Liver (tissue), 8 donors: ENCODE measurements at regions not wholly inside any gene's neighbourhood (a gene's known extent, or its start where the extent isn't known, plus 50 kb on each side); places are given as distances from the start of the nearest gene placed in this dataset.

Experiments used
- DNase-seq: peaks from one replicate; pipeline ENCODE4 v3.0.0-alpha.2; 2017; ENCODE audit warnings: low spot score
- H3K27ac ChIP-seq, 2 donors: one replicate each; pipeline ENCODE4 v1.7.0; 2013; ENCODE audit warnings: inconsistent platforms in 2 of 2, low read length in 2 of 2, control low read depth in 1 of 2, low read depth in 1 of 2, mild to moderate bottlenecking in 1 of 2
- H3K27me3 ChIP-seq, 4 donors: one replicate each; pipeline versions ENCODE4 v1.6.1 to v1.7.0; 2013; ENCODE audit warnings: low read length in 3 of 4, inconsistent platforms in 1 of 4, mild to moderate bottlenecking in 1 of 4, moderate library complexity in 1 of 4; ENCODE audit not compliant: control insufficient read depth in 4 of 4, insufficient read depth in 4 of 4
- H3K36me3 ChIP-seq, 4 donors: one replicate each; pipeline versions ENCODE4 v1.6.1 to v1.7.0; 2013; ENCODE audit warnings: low read length in 3 of 4, mild to moderate bottlenecking in 3 of 4, low read depth in 1 of 4, moderate library complexity in 1 of 4; ENCODE audit not compliant: control insufficient read depth in 4 of 4, insufficient read depth in 3 of 4
- H3K4me1 ChIP-seq, 4 donors: one replicate each; pipeline versions ENCODE4 v1.6.1 to v1.7.0; 2013; ENCODE audit warnings: low read length in 3 of 4, mild to moderate bottlenecking in 3 of 4, moderate library complexity in 1 of 4; ENCODE audit not compliant: control insufficient read depth in 4 of 4, insufficient read depth in 4 of 4
- H3K4me3 ChIP-seq, 3 donors: one replicate each; pipeline versions ENCODE4 v1.6.1 to v1.7.0; 2013; ENCODE audit warnings: low read length in 3 of 3, control low read depth in 1 of 3, low read depth in 1 of 3, mild to moderate bottlenecking in 1 of 3
- H3K9ac ChIP-seq, 2 donors: one replicate each; pipeline ENCODE4 v1.7.0; 2013; ENCODE audit warnings: low read length in 2 of 2, mild to moderate bottlenecking in 2 of 2, moderate library complexity in 2 of 2, control low read depth in 1 of 2, low read depth in 1 of 2
- H3K9me3 ChIP-seq, 4 donors: one replicate each; pipeline versions ENCODE4 v1.6.1 to v1.7.0; 2013; ENCODE audit warnings: low read length in 3 of 4; ENCODE audit not compliant: control insufficient read depth in 4 of 4
- EGR1 ChIP-seq, 2 donors: IDR thresholded peaks; 2 replicates each; pipeline ENCODE4 v1.6.1; 2016 to 2018; ENCODE audit warnings: antibody characterized with exemption in 2 of 2, low read depth in 2 of 2
- FOXA1 ChIP-seq: IDR thresholded peaks from 2 replicates; pipeline ENCODE4 v1.6.1; 2016; ENCODE audit warnings: antibody characterized with exemption
- FOXA2 ChIP-seq: IDR thresholded peaks from 2 replicates; pipeline ENCODE4 v1.6.1; 2016; ENCODE audit warnings: antibody characterized with exemption
- JUND ChIP-seq, 2 donors: IDR thresholded peaks; 2 replicates each; pipeline ENCODE4 v1.6.1; 2016; ENCODE audit warnings: antibody characterized with exemption in 2 of 2
- NR2F2 ChIP-seq: IDR thresholded peaks from 2 replicates; pipeline ENCODE4 v1.6.1; 2016; ENCODE audit warnings: antibody characterized with exemption
- RAD21 ChIP-seq, 2 donors: IDR thresholded peaks; 2 replicates each; pipeline ENCODE4 v1.6.1; 2016; ENCODE audit warnings: antibody characterized with exemption in 2 of 2, mild to moderate bottlenecking in 2 of 2
- RXRA ChIP-seq, 2 donors: IDR thresholded peaks; 2 replicates each; pipeline ENCODE4 v1.6.1; 2017 to 2018; ENCODE audit warnings: antibody characterized with exemption in 2 of 2, mild to moderate bottlenecking in 1 of 2
- SP1 ChIP-seq: IDR thresholded peaks from 2 replicates; pipeline ENCODE4 v1.6.1; 2018; ENCODE audit warnings: antibody characterized with exemption, mild to moderate bottlenecking
- TAF1 ChIP-seq: conservative IDR thresholded peaks from 2 replicates; pipeline ENCODE4 v1.6.1; 2016; ENCODE audit warnings: antibody characterized with exemption, mild to moderate bottlenecking
- YY1 ChIP-seq: IDR thresholded peaks from 2 replicates; pipeline ENCODE4 v1.6.1; 2016; ENCODE audit warnings: antibody characterized with exemption, mild to moderate bottlenecking
- WGBS: extraction: QIAGEN DNeasy Blood & Tissue Kit; methylation state at CpG from one replicate; pipeline ENCODE4 v1.1.7; 2013; 5-methylcytosine and 5-hydroxymethylcytosine counted together
- TF ChIP-seq, protein P1 (sequence below): fragments of 150-350 bp; IDR thresholded peaks from 2 replicates; pipeline ENCODE4 v1.5.1; 2017; ENCODE audit warnings: improper control_type of control experiment, low read depth, low read length; ENCODE audit not compliant: missing input control
- TF ChIP-seq, protein P2 (sequence below): IDR thresholded peaks from 2 replicates; pipeline ENCODE4 v1.6.1; 2016; ENCODE audit warnings: antibody characterized with exemption
- TF ChIP-seq, protein P3 (sequence below): IDR thresholded peaks from 2 replicates; pipeline ENCODE4 v1.6.1; 2016; ENCODE audit warnings: antibody characterized with exemption, mild to moderate bottlenecking
- donor health status: healthy.
- donor health status: healthy.
- donor health status: healthy.
- donor health status: healthy.
- donor health status: healthy.

DNA sequence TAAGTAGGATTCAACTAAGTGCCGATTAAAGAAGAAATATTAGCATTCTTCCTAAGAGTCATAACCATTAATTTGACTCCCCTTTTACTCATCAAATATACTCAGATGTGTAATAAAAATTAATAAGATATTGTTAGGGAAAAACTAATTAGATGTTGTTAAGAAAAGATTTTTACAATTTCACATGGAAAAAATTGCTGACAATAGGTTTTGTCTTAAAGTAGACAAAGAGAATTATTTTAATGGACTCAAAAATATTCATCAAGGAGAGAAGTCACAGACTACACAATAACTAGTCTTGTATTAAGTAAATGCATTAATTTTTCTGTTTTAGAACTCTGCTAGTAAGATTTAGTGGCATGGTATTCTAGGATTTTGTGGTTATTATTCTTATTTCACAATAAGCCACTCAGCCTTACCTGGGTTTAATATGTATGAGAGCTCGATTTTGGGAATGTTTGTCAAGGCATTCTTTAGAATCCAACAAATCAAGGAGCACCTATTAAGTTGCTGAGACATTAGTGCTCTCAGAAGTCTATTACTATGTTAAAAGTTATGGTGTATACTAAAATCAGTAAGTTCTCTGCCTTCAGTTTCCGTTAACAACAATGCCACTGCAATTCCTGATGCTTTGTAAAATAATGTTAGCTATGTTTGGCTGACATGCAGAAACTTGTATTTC, 110.2 kb upstream of the UGT8 start:
- no peak for DNase-seq
- 66% methylated on average over 3 of the region's 3 CpGs for WGBS
- H3K4me1 ChIP-seq, result no peaks in the 10 kb centered on the region
- TF ChIP-seq JUND (IDR thresholded peaks at IDR 0.05) (no peak), SP1 (no peak), EGR1 (IDR thresholded peaks at IDR 0.05; ENCODE audit: low read depth in 2 of 2) (no peak)
- no peaks in the 10 kb centered on the region for H3K36me3 ChIP-seq
- H3K27ac ChIP-seq, result no peak overlapping the region
- no peaks in the 10 kb centered on the region for H3K9me3 ChIP-seq
- H3K27me3 ChIP-seq, result peaks cover 0 to 2% (median 0%) of the 10 kb centered on the region in 4 donors
- H3K9ac ChIP-seq, result no peak overlapping the region
- H3K4me3 ChIP-seq, result no peak overlapping the region

DNA sequence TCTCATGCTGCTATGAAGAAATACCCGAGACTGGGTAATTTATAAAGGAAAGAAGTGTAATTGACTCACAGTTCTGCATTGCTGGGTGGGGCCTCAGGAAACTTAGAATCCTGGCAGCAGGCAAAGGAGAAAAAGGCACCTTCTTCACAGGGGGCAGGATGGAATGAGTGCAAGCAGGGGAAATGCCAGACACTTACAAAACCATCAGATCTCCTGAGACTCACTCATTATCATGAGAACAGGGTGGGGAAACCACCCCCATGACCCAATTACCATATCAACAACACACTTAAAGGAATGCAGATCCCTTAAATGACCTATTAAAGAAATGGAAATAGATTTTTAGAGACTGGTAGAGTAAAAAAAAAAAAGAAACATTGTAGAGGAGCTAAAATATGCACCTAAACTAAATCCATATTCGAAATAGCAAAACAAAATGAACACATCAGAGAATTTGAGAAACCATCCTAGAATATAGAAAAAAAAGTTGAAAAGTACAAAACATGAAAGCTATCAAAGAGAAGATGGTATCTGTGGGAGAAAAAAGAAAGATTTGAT, 104.3 kb upstream of the UGT8 start:
- Histone ChIP-seq H3K4me1 (no peaks in the 10 kb centered on the region), H3K9ac (no peak overlapping the region), H3K4me3 (no peak overlapping the region), H3K27ac (no peak overlapping the region), H3K9me3 (peaks cover 0 to 3% (median 0%) of the 10 kb centered on the region in 4 donors), H3K36me3 (no peaks in the 10 kb centered on the region), H3K27me3 (peaks cover 0 to 2% (median 0%) of the 10 kb centered on the region in 4 donors)
- WGBS, result 46% methylated on average over 2 of the region's 2 CpGs
- TF ChIP-seq, protein P1, sequence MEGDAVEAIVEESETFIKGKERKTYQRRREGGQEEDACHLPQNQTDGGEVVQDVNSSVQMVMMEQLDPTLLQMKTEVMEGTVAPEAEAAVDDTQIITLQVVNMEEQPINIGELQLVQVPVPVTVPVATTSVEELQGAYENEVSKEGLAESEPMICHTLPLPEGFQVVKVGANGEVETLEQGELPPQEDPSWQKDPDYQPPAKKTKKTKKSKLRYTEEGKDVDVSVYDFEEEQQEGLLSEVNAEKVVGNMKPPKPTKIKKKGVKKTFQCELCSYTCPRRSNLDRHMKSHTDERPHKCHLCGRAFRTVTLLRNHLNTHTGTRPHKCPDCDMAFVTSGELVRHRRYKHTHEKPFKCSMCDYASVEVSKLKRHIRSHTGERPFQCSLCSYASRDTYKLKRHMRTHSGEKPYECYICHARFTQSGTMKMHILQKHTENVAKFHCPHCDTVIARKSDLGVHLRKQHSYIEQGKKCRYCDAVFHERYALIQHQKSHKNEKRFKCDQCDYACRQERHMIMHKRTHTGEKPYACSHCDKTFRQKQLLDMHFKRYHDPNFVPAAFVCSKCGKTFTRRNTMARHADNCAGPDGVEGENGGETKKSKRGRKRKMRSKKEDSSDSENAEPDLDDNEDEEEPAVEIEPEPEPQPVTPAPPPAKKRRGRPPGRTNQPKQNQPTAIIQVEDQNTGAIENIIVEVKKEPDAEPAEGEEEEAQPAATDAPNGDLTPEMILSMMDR, result no peak
- no peak for TF ChIP-seq RXRA (IDR thresholded peaks at IDR 0.05)
- TF ChIP-seq, protein P2, sequence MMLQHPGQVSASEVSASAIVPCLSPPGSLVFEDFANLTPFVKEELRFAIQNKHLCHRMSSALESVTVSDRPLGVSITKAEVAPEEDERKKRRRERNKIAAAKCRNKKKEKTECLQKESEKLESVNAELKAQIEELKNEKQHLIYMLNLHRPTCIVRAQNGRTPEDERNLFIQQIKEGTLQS, result no peak
- no peak for TF ChIP-seq NR2F2
- TF ChIP-seq TAF1, result no peak
- TF ChIP-seq, protein P3, sequence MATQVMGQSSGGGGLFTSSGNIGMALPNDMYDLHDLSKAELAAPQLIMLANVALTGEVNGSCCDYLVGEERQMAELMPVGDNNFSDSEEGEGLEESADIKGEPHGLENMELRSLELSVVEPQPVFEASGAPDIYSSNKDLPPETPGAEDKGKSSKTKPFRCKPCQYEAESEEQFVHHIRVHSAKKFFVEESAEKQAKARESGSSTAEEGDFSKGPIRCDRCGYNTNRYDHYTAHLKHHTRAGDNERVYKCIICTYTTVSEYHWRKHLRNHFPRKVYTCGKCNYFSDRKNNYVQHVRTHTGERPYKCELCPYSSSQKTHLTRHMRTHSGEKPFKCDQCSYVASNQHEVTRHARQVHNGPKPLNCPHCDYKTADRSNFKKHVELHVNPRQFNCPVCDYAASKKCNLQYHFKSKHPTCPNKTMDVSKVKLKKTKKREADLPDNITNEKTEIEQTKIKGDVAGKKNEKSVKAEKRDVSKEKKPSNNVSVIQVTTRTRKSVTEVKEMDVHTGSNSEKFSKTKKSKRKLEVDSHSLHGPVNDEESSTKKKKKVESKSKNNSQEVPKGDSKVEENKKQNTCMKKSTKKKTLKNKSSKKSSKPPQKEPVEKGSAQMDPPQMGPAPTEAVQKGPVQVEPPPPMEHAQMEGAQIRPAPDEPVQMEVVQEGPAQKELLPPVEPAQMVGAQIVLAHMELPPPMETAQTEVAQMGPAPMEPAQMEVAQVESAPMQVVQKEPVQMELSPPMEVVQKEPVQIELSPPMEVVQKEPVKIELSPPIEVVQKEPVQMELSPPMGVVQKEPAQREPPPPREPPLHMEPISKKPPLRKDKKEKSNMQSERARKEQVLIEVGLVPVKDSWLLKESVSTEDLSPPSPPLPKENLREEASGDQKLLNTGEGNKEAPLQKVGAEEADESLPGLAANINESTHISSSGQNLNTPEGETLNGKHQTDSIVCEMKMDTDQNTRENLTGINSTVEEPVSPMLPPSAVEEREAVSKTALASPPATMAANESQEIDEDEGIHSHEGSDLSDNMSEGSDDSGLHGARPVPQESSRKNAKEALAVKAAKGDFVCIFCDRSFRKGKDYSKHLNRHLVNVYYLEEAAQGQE, result no peak
- TF ChIP-seq YY1, result no peak
- no peak for TF ChIP-seq FOXA1
- no peak for TF ChIP-seq FOXA2
- TF ChIP-seq RAD21 (IDR thresholded peaks at IDR 0.05), result no peak
- DNase-seq, result no peak
